Body of pancreas (tissue), 4 donors: ENCODE measurements at regions not wholly inside any gene's neighbourhood (a gene's known extent, or its start where the extent isn't known, plus 50 kb on each side); places are given as distances from the start of the nearest gene placed in this dataset.

ENCODE experiments used
- CTCF ChIP-seq, 7 experiments: fragments of 450-650 bp in 4 of 7; fragments of 200-600 bp in 3 of 7; sonication (generic) in 3 of 7; IDR thresholded peaks; one replicate each; pipeline ENCODE4 v1.5.1; 2016 to 2019; ENCODE audit warnings: antibody characterized with exemption in 7 of 7
- POLR2A ChIP-seq, 3 donors: fragments of 450-650 bp; IDR thresholded peaks; one replicate each; pipeline ENCODE4 v1.6.1; 2016; ENCODE audit warnings: antibody characterized with exemption in 3 of 3, mild to moderate bottlenecking in 2 of 3

- TF ChIP-seq CTCF (IDR thresholded peaks at IDR 0.05) (no peak), POLR2A (IDR thresholded peaks at IDR 0.05) (no peak)
Observed at GRCh38 chr10:8144496-8144895, 90.0 kb downstream of the GATA3 start.
